ENCODE measurements at regions not wholly inside any gene's neighbourhood (a gene's known extent, or its start where the extent isn't known, plus 50 kb on each side); places are given as distances from the start of the nearest gene placed in this dataset.

GRCh38 chr5:57383093-57383861 is 99.3 kb downstream of the ACTBL2 start:
- no peak overlapping the region for H3K4me3 ChIP-seq (ENCODE audit: low read depth, low read length)
- DNase-seq (ENCODE audit: low read depth): no peak
- no peak for TF ChIP-seq CTCF (IDR thresholded peaks at IDR 0.05; ENCODE audit: control insufficient read depth, extremely low read depth, insufficient read depth)

- no peak for TF ChIP-seq CTCF (IDR thresholded peaks at IDR 0.05; ENCODE audit: control insufficient read depth, extremely low read depth, insufficient read depth)
- no peak for DNase-seq (ENCODE audit: low read depth)
- H3K4me3 ChIP-seq (ENCODE audit: low read depth, low read length): no peak overlapping the region
Measured at GRCh38 chr5:57382655-57383054, 100.0 kb downstream of the ACTBL2 start.

DNA sequence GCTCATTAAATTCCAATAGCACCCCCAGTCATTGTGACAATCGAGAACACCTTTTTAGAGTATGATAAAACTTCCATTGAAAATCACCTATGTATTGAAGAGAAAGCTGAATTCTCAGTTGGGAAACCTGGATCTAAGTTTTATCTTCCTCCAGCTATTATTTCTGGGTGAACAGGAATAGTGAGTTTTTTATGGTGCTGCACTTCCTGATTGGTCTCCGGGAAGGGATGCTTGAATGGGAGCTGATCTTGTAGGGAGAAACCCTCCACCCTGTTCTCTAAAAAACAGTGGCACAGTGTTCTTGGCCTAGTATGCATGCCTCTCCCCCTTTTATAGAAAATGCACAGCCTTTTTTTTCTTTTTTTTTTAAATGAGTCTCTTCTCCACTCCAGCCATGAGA is 112.2 kb downstream of the ACTBL2 start:
- TF ChIP-seq CTCF (IDR thresholded peaks at IDR 0.05; ENCODE audit: control insufficient read depth, extremely low read depth, insufficient read depth): no peak
- DNase-seq (ENCODE audit: low read depth): no peak
- no peak overlapping the region for H3K4me3 ChIP-seq (ENCODE audit: low read depth, low read length)

GRCh38 chr5:57368010-57368409 is 114.6 kb downstream of the ACTBL2 start:
- no peak for DNase-seq (ENCODE audit: low read depth)
- no peak overlapping the region for H3K4me3 ChIP-seq (ENCODE audit: low read depth, low read length)
- TF ChIP-seq CTCF (IDR thresholded peaks at IDR 0.05; ENCODE audit: control insufficient read depth, extremely low read depth, insufficient read depth): no peak

DNA sequence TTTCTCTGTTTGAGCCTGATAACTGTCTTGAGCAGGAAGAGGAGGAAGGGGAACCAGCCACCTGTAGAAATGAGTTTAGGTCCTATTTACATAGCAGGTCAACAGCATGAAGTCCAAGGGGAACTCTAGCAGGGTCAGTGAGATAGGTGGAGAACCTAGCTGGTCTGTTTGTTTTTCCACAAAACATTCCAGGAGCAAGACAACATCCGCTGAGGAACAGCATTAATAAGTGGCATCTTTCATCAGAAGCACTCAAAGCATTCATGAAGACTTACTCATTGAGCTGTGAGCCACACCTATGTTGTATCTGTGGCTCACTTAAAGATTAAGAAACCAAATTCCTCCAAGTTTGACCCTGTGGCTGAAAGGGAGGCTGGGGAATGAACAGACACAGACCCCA is 115.9 kb downstream of the ACTBL2 start:
- no peak for TF ChIP-seq CTCF (IDR thresholded peaks at IDR 0.05; ENCODE audit: control insufficient read depth, extremely low read depth, insufficient read depth)
- no peak for DNase-seq (ENCODE audit: low read depth)
- H3K4me3 ChIP-seq (ENCODE audit: low read depth, low read length): no peak overlapping the region

- no peak for DNase-seq (ENCODE audit: low read depth)
- no peak for TF ChIP-seq CTCF (IDR thresholded peaks at IDR 0.05; ENCODE audit: control insufficient read depth, extremely low read depth, insufficient read depth)
Measured at GRCh38 chr5:57362951-57363350, 119.7 kb downstream of the ACTBL2 start.

GRCh38 chr5:57360871-57361270 is 121.7 kb downstream of the ACTBL2 start:
- no peak for TF ChIP-seq CTCF (IDR thresholded peaks at IDR 0.05; ENCODE audit: control insufficient read depth, extremely low read depth, insufficient read depth)
- H3K4me3 ChIP-seq (ENCODE audit: low read depth, low read length): no peak overlapping the region
- no peak for DNase-seq (ENCODE audit: low read depth)

More at GRCh38 chr5:57362951-57363350, 119.7 kb downstream of the ACTBL2 start:
- H3K4me3 ChIP-seq (ENCODE audit: low read depth, low read length): no peak overlapping the region

Measured in LNCaP clone FGC (cell line).